A673 (cell line): ENCODE measurements at regions not wholly inside any gene's neighbourhood (a gene's known extent, or its start where the extent isn't known, plus 50 kb on each side); places are given as distances from the start of the nearest gene placed in this dataset.

Experiments
- CTCF ChIP-seq: fragments of 300-800, 200-600 bp; sonication (generic); conservative IDR thresholded peaks from 2 replicates; pipeline ENCODE4 v1.5.1; 2017; ENCODE audit warnings: low read depth, mild to moderate bottlenecking, antibody characterized with exemption, low read length, moderate library complexity, mixed read lengths
- EZH2 ChIP-seq: fragments of 200-600 bp; sonication (generic); IDR thresholded peaks from 2 replicates; pipeline ENCODE4 v1.6.1; 2017; ENCODE audit warnings: borderline replicate concordance, low read depth, mild to moderate bottlenecking, mixed read lengths, antibody characterized with exemption, low read length; ENCODE audit not compliant: poor library complexity, severe bottlenecking

DNA sequence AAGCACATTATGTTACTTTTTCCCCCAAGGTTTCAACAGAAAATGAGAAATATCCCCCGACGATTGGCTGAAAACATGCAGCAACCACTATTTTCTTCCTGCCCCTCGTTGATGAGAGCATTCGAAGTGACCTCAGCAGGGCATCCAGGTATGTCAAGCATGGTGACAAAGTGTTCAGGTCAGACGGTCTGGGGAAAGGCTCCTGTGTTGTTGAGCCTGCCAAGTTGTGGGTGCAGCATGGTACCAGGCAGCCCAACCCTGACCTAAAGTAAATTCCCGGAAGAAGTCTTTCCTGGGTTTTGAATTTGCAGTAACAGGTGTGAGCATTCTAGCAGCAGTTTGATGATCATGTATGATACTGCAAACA, 51.7 kb upstream of the SEC14L1 start:
- TF ChIP-seq CTCF (no peak), EZH2 (no peak)
